Urinary bladder (tissue), 3 donors: ENCODE measurements at regions not wholly inside any gene's neighbourhood (a gene's known extent, or its start where the extent isn't known, plus 50 kb on each side); places are given as distances from the start of the nearest gene placed in this dataset.

Source experiments
- DNase-seq: peaks from one replicate; pipeline ENCODE4 v3.0.0-alpha.2; 2015; ENCODE audit errors: extremely low spot score
- H3K27ac ChIP-seq: one replicate; pipeline ENCODE4 v1.5.1; 2013; ENCODE audit warnings: low read depth, mild to moderate bottlenecking, moderate library complexity
- H3K36me3 ChIP-seq: one replicate; pipeline ENCODE4 v1.6.1; 2013; ENCODE audit warnings: mild to moderate bottlenecking, moderate library complexity; ENCODE audit not compliant: insufficient read depth
- H3K4me1 ChIP-seq: one replicate; pipeline ENCODE4 v1.6.1; 2013; ENCODE audit warnings: mild to moderate bottlenecking, moderate library complexity; ENCODE audit not compliant: insufficient read depth
- H3K4me3 ChIP-seq: one replicate; pipeline ENCODE4 v1.5.1; 2013; ENCODE audit warnings: low read depth, low read length
- WGBS: extraction: QIAGEN DNeasy Blood & Tissue Kit; methylation state at CpG from one replicate; pipeline ENCODE4 v1.1.7; 2013; 5-methylcytosine and 5-hydroxymethylcytosine counted together
- donor health status: healthy with polysubstance abuse.
- donor health status: healthy.

DNA sequence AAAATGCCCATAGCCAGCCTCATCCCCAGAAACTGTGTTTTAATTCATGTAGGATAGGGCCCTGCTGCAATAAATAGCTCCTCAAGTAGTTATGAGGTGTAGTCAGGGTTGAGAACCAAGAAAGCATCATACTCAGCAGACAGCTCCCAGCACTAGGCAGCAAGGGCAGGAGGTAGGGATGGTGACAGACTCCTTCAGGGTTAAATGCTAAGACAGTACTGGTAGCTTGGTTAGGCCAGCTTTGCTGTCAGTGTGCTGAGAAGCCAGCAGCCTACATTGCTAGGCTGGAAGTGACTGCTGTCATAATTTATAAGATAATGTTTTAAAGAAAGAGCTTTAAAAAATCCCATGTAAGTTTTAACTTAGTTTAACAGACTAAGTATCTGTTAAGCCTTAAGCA lies 113.9 kb upstream of the IMMP2L start:
- Histone ChIP-seq H3K36me3 (no peaks in the 10 kb centered on the region), H3K4me1 (no peaks in the 10 kb centered on the region), H3K4me3 (no peak overlapping the region), H3K27ac (no peak overlapping the region)
- no peak for DNase-seq

DNA sequence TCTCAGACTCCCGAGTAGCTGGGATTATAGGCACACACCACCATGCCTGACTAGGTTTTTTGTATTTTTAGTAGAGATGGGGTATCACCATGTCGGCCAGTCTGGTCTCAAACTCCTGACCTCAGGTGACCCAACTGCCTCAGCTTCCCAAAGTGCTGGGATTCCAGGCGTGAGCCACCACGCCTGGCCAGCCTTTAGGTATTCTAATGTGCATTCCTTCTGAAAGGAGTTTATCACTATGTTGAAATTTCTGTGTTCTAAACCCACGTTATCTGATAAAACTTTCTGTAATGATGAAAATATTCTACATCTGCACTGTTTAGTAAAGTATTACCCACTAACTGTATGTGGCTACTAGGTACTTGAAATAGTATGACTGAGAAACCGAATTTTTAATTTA lies 110.6 kb upstream of the IMMP2L start:
- Histone ChIP-seq H3K36me3 (no peaks in the 10 kb centered on the region), H3K4me3 (no peak overlapping the region), H3K27ac (no peak overlapping the region), H3K4me1 (no peaks in the 10 kb centered on the region)
- DNase-seq: no peak
- 81% methylated on average over 6 of the region's 6 CpGs for WGBS

DNA sequence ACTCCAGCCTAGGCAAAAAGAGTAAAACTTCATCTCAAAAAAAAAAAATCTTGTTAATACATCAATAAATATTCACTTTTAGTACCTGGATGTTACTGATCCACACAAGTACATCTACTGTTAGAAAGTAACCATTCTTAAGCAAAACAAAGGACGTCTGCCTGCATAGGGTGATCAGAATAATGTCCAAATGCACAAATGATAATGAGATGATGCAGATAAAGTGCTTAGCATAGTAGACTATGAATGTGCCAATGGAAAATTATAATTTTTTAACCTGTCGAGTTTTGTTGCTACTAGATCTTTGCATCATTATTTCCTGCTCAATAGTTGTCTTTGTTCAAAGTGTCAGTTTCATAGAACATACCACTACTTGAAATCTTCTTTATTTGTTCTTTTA lies 109.6 kb upstream of the IMMP2L start:
- no peaks in the 10 kb centered on the region for H3K4me1 ChIP-seq
- DNase-seq: no peak
- H3K36me3 ChIP-seq: no peaks in the 10 kb centered on the region
- 89% methylated on average over 2 of the region's 2 CpGs for WGBS
- no peak overlapping the region for H3K27ac ChIP-seq
- no peak overlapping the region for H3K4me3 ChIP-seq

DNA sequence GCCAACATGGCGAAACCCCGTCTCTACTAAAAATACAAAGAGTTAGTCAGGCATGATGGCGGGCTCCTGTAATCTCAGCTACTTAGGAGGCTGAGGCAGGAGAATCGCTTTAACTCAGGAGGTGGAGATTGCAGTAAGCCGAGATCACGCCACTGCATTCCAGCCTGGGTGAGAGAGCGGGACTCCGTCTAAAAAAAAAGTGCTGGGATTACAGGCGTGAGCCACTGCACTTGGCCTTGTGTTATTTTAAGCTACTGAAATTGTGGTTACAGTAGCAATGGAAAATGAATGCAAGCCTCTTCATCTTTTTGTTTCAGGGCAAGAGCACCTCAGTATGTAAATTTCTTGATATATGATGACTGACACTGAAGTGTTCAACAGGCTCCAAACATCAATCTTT lies 106.4 kb upstream of the IMMP2L start:
- 94% methylated on average over 9 of the region's 9 CpGs for WGBS
- no peak for DNase-seq
- Histone ChIP-seq H3K27ac (no peak overlapping the region), H3K36me3 (no peaks in the 10 kb centered on the region), H3K4me1 (no peaks in the 10 kb centered on the region), H3K4me3 (no peak overlapping the region)

DNA sequence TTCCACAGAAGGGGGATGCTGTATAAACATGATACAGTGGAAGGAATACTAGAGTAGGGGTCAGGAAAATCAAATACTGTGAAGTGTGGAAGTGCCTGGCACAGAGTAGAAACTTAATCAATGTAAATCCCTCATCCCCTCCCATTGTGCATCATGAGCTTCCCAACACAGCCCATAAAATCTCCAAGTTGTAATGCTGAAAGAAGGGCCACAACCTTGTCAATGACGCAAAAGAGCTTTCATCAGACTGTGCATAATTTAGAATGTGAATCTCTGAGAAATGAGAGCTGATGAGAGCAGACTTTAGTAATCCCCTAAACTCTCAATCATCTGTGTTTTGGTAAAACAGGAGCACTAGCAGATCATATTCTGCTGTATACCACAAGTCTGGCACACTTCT lies 105.2 kb upstream of the IMMP2L start:
- no peak for DNase-seq
- 99% methylated on average over 1 of the region's 1 CpG for WGBS
- Histone ChIP-seq H3K27ac (no peak overlapping the region), H3K4me1 (no peaks in the 10 kb centered on the region), H3K36me3 (no peaks in the 10 kb centered on the region), H3K4me3 (no peak overlapping the region)

DNA sequence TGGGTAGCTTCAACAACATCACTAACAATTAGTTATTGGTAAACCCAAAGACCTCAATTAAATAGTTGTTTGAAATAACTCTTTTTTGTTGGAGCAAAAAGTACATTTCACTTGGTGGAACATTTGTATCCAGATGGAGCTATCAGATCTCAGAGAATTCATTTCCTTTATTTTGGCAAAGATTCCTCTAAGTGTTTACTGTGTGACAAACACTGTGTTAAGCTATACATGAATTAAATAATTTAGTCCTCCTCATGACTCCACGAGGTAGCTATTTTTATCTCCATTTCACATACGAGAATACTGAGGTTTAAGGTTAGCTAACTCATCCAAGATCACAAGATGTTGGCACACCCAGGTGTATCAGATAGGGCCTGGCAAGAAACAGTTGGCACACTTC lies 104.0 kb upstream of the IMMP2L start:
- Histone ChIP-seq H3K27ac (no peak overlapping the region), H3K4me3 (no peak overlapping the region), H3K4me1 (no peaks in the 10 kb centered on the region), H3K36me3 (no peaks in the 10 kb centered on the region)
- no peak for DNase-seq
- 29% methylated on average over 2 of the region's 2 CpGs for WGBS

DNA sequence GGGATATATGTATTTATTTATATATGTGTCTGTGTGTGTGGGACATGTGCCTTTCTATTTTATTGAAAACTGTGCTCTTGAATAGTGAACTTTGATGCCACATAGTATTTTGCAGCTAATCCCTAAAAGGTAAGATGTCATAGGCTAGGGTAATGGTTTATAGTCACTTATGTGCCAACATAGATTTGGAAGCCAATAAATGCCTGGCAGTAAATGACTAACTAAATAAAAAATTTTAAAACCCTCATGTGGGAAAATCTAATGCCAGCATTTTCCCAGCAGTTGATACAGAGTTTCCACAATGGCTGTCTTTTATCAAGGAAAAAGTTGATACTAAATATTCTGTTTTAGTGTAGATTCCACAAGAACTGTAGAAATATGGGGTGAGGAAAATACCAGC lies 101.5 kb upstream of the IMMP2L start:
- Histone ChIP-seq H3K36me3 (no peaks in the 10 kb centered on the region), H3K4me1 (no peaks in the 10 kb centered on the region), H3K27ac (no peak overlapping the region), H3K4me3 (no peak overlapping the region)
- no peak for DNase-seq

DNA sequence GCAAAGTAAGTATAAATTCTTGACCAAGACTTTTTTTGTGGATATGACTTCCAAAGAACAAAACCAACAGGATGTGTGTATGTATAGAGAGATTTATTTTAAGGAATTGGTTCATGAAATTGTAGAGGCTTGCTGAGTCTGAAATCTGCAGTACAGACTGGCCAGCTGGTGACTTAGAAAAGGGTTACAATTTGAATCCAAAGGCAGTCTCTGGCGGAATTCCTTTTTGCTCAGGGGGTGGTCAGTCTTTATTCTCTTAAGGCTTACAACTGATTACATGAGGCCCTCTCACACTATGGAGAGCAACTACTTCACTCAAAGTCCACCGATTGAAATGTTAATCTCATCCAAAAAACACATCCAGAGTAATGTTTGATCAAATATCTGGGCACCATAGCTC lies 100.1 kb upstream of the IMMP2L start:
- Histone ChIP-seq H3K27ac (no peak overlapping the region), H3K4me3 (no peak overlapping the region), H3K36me3 (no peaks in the 10 kb centered on the region), H3K4me1 (no peaks in the 10 kb centered on the region)
- WGBS: 96% methylated on average over 2 of the region's 2 CpGs
- no peak for DNase-seq

DNA sequence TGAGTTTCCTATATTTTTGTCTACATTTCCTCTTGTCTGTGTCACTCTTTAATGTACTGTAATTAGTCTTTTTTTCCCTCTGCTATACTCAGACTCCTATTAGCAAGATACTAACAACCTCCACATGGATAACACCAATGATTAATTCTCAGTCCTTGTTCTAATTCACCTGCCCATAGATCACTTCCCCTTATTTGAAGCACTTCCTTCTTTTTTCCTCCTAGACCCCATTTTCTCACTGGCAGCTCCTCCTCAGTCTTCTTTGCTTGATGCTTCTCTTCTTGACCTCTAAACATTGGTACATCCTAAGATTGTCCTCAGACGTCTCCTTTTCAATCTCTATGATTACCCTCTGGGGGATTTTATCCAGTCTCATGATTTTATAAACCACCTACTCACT lies 98.2 kb upstream of the IMMP2L start:
- no peak for DNase-seq
- 84% methylated on average over 1 of the region's 1 CpG for WGBS
- H3K4me1 ChIP-seq: no peaks in the 10 kb centered on the region

DNA sequence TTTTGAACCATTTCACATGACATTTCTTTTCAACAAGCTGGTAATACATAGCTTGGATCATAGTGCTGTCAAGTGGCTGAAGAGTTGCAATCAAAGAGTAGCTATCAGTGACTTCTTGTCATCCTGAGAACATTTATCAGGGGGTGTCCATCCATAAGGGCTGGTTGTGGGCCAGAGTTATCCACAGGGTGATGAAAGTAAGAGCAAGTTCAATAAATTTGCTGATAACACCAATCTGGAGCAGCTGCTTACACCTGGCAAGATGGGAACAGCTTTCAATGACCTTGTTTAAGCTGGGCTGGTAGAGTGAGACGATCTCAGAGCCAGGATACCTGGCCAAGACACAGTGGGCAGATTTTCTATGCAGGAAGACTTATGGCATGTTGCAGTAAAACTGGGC lies 96.3 kb upstream of the IMMP2L start:
- no peak overlapping the region for H3K27ac ChIP-seq
- H3K4me3 ChIP-seq: no peak overlapping the region
- no peaks in the 10 kb centered on the region for H3K36me3 ChIP-seq
- 54% methylated on average over 1 of the region's 1 CpG for WGBS
- no peak for DNase-seq
- H3K4me1 ChIP-seq: no peaks in the 10 kb centered on the region

More for the DNA sequence above, 98.2 kb upstream of the IMMP2L start:
- Histone ChIP-seq H3K36me3 (no peaks in the 10 kb centered on the region), H3K4me3 (no peak overlapping the region), H3K27ac (no peak overlapping the region)

DNA sequence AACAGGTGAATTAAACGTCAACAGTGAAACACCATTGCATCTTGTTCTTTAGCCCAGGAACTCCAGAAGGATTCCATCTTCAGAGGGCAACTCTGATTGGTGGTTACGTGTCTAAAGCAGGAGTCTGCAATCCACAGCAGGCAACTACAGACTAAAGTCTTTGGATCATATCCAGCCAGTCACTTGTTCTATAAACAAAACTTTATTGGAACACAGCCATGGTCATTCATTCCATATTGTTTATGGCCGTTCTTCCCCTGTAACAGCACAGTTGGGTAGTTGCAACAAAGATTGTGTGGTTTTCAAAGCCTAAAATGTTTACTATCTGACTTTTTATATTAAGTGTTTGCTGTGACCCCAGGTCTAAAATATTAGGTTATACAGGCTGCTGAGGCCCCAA lies 94.7 kb upstream of the IMMP2L start:
- Histone ChIP-seq H3K36me3 (no peaks in the 10 kb centered on the region), H3K27ac (no peak overlapping the region), H3K4me3 (no peak overlapping the region), H3K4me1 (no peaks in the 10 kb centered on the region)
- 59% methylated on average over 3 of the region's 3 CpGs for WGBS
- no peak for DNase-seq

DNA sequence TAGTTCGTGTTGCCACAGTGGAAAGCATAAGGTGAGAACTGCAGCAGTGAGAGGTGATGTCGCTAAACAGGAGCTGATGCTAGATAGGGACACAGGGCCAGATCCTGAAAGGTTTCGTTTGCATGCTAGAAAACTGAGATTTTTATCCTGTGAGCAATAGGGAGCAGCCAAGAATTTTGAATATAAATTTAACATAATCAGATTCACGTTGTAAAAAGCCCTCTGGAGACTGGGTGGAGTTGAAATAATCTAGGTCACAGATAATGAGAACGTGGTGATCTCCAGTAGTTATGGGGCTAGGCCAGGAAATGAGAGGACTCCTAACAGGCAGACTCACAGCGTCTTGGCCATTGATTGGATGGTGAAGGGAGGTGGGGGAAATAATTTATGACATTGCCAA lies 92.1 kb upstream of the IMMP2L start:
- 36% methylated on average over 6 of the region's 6 CpGs for WGBS
- H3K4me3 ChIP-seq: no peak overlapping the region
- H3K36me3 ChIP-seq: no peaks in the 10 kb centered on the region
- H3K4me1 ChIP-seq: no peaks in the 10 kb centered on the region
- H3K27ac ChIP-seq: no peak overlapping the region
- no peak for DNase-seq

DNA sequence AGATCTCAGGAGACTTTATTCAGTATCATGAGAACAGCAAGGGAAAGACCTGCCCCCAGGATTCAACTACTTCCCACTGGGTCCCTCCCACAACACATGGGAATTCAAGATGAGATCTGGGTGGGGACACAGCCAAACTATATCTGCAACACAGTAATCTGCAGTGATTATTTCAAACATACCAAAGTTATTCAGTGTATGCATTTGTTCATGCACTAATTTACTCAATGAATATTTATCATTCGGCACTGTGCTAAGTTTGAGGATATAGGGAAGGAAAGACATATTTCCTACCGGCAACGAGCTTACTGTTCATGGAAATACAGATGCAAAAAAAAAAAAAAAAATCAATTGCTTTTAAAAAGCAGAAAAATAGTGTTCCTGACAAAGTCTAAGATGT lies 91.6 kb upstream of the IMMP2L start:
- DNase-seq: no peak
- H3K36me3 ChIP-seq: no peaks in the 10 kb centered on the region
- H3K4me1 ChIP-seq: no peaks in the 10 kb centered on the region
- H3K4me3 ChIP-seq: no peak overlapping the region
- WGBS: 82% methylated on average over 3 of the region's 3 CpGs
- no peak overlapping the region for H3K27ac ChIP-seq

DNA sequence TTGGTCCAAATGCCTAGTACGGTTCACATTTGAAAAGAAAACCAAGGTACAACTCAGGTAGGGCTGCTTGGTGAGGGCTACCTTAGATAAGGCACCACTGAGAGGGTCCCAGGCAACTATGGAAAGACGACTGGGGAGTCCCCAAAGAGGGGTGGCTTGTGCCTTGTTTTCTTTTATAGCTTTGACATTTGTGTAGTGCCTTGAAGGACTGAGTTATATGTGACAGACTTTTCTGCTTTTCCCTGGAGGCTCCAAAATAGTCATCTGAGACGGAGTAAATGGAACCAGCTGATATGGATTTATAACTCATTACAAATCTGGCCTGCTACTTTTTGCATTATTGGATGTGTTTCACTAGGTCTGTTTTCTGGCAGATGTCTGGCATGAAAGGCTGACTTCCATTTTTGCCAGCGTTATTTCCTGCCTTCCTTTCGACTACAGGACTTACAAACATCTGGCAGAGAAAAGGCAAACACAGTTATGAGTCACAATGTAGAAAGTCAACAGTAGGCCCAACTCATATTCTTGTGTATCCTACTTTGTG lies 88.2 kb upstream of the IMMP2L start:
- WGBS: 34% methylated on average over 5 of the region's 5 CpGs
- Histone ChIP-seq H3K4me3 (no peak overlapping the region), H3K4me1 (no peaks in the 10 kb centered on the region), H3K36me3 (no peaks in the 10 kb centered on the region), H3K27ac (no peak overlapping the region)
- DNase-seq: no peak

DNA sequence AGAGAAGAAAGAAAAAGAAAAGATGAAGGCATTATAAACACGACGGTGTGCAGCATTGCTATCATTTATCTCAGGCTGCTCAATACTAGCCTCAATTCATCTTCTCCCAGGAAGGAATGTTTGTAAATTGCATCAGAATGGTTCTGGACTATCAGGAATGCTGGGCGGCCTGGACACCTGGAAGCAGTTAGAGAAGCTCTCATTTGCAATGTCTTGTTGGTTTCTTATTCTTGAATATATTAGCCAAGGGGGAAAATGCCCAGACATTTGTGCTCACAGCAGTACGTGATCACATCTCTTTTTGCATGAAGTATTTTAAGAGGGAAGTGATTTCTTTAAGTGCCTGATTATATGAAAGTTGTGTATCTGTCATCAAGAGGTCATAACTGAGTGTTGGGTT lies 85.6 kb upstream of the IMMP2L start:
- H3K4me3 ChIP-seq: no peak overlapping the region
- 68% methylated on average over 4 of the region's 4 CpGs for WGBS
- DNase-seq: no peak
- no peak overlapping the region for H3K27ac ChIP-seq
- no peaks in the 10 kb centered on the region for H3K4me1 ChIP-seq
- H3K36me3 ChIP-seq: no peaks in the 10 kb centered on the region
